HG03354 (cell line): ENCODE measurements at regions not wholly inside any gene's neighbourhood (a gene's known extent, or its start where the extent isn't known, plus 50 kb on each side); places are given as distances from the start of the nearest gene placed in this dataset.
"Not testable (repeated sequence)": the region's sequence is repeated elsewhere in the genome, so short reads cannot be mapped to it uniquely, and the experiment has no call there.

Source experiments
- ATAC-seq: cut with Tn5 transposase; IDR thresholded peaks from one replicate; pipeline ENCODE4 v1.9.1; 2021; ENCODE audit warnings: mild to moderate bottlenecking; ENCODE audit not compliant: unreplicated experiment, poor library complexity, severe bottlenecking

DNA sequence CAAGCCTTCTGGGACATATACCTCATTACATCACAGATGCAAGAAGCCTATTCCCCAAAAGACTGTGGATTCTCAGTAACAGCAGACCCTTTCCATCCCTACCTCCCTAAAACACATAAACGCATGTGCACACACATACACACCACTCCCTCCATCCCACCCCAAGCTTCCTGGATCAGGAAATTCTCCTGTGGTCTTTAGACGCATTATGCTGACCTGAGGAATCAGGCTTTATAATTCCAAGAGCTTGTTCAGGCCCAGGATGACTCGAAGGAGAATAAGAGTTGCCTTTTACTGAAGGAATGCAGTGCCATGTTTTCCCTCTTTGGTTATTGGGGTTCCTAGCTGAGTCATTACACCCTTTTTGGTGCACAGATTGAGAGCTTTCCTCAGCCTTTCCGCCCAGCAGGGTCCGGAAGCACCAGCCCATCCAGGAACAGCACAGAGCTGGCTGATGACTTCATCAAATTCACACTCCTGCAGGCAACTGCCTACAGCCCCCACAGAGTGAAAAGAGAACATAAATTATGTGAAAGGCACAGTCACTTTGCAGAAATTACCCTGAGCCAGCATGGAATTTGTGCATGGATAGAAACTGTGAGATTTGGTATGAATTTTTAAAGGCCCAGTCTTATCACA lies 385.0 kb upstream of the TRPC7 start:
- ATAC-seq = no peak

DNA sequence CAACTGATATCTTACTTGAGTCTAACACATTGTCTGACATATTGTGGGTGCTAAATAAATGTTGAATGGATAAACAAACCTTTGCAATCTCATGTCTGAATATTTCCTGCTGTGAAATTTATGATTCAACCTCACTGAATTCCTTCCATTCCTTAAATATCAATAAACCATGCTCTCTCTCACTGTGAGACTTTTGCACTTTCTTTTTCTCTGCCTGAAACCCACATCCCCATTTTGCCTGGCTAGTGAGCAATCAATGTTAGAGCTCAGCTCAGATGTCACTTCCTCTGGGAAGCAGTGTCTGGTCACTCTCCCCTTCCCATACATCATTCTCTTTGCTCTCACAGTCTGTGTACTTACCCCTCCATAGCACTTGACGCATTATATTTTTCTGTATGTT lies 383.7 kb upstream of the TRPC7 start:
- no peak for ATAC-seq

DNA sequence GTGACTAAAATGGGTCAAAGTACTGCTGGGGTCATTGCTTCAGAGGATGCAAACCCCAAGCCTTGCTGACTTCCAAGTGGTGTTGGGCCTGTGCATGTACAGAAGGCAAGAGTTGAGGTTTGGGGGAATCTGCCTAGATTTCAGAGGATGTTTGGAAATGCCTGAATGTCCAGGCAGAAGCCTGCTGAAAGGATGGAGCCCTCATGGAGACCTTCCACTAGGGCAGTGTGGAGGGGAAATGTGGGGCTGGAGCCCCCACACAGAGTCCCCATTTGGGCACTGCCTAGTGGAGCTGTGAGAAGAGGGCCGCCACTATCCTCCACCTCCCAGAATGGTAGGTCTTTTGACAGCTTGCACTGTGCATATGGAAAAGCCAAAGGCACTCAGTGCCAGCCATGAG lies 377.7 kb upstream of the TRPC7 start:
- ATAC-seq = no peak

DNA sequence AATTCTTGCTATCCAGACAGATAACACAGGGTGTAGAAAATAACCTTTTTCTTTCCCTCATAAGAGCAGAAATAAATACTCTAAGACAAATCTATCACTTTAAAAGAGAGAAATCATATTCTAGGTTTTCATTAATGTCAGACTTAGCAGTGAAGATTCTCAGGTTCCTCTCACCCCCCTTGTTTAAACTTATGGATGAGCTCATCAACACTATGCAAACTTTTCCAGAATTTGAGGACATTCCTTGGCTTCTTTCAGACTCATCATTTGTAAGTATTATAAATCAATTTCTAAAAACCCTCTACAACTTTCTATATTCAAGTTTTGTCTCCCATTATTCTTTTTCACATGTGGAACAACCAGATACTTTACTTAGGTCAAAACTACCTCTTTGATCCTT lies 374.9 kb upstream of the TRPC7 start:
- ATAC-seq = no peak

DNA sequence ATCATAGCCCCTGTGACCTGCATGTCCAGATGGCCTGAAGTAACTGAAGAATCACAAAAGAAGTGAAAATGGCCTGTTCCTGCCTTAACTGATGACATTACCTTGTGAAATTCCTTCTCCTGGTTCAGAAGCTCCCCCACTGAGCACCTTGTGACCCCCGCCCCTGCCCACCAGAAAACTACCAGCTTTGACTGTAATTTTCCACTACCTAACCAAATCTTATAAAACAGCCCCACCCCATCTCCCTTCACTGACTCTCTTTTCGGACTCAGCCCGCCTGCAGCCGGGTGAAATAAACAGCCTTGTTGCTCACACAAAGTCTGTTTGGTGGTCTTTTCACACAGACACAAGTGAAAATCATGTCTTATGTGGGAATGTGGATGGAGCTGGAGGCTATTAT lies 373.9 kb upstream of the TRPC7 start:
- not testable (repeated sequence) for ATAC-seq

DNA sequence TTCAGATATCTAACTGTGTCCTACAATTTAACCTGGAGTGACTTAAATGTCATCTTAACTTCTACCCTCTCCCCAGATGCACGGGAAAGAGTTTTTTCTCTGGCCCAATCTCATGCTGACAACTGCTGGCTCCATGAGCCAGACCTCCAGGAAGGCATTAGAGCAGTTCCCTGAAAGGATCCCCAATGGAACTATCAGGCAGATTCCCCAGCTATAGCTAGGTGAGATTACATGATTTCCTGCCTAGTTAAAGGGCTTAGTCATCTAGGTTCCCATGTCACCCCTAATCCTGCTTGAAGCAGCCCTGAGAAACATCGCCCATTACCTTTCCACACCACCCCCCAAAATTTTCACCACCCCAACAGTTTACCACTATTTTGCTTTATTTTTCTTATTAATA lies 373.5 kb upstream of the TRPC7 start:
- no peak for ATAC-seq

DNA sequence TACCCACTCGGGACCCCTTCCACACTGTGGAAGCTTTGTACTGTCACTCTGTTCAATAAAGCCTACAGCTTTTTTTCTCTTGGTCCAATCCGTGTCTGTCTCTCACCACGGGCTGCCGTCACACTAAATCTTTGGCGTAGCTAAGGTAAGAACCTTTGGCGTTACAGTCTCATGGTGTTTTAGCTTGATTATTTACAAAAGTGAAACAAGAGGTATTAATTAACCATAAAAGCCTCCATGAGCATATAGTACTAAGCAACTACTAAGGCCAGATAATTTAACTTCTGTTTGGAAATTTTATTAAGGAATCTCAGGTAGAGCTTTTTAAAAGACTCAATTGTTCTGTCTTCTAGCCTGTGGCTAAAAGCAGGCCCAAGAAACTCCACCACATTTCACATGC lies 370.7 kb upstream of the TRPC7 start:
- no peak for ATAC-seq

DNA sequence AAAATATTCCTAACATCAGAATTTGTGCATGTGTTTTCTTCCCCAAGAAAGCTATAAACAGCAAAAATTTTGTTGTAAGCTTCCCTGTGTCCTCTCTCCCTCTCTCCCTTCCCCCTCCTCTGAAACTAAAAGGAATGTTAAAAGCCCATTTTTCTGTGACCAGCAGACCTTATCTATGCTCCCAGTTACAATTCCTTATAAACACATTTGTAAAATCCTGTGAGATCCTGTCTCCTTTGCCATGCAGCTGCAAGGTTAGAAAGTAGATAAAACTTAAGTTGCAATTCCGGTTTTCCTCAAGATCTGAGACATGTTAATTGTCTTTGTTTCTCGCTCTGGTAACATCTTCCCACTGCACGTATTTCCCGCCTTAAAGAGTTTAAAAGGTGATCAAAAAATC lies 370.3 kb upstream of the TRPC7 start:
- not testable (repeated sequence) for ATAC-seq

DNA sequence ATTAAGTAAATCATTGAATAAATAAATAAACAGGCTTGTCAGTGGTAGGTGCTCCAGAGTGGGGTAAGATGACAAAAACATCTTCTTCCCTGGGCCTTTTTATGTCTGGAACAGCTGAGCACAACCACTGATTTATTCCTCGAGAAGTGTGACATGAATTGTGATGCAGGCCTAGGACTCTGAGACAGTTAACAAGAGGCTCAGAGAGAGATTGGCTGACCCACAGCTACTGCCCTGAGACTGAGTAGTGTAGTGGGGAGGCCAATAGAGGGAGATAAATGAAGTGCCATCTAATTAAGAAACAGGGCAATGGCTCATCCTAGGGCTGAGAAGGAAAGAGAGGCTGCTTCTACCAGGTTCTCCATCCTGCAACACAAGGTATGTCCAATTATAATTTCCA lies 369.3 kb upstream of the TRPC7 start:
- no peak for ATAC-seq

DNA sequence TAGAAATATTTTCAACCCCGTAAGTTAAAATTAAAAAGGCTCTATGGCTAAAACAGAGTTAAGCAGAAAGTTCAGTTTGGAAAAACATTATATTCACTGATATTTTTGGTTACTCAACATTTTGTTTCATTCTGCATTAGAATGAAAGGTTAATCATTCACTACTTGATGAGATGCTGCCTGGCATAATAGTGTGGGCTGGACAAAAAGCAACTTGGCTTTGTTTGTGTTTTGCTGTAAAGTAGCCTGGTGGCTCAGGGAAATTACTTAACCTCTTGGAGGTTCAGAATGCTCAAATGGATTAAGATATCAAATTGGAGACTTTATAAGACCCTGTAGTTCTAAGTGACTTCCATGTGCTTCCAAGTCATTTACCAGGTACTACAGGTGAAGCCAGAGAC lies 367.4 kb upstream of the TRPC7 start:
- ATAC-seq = no peak

DNA sequence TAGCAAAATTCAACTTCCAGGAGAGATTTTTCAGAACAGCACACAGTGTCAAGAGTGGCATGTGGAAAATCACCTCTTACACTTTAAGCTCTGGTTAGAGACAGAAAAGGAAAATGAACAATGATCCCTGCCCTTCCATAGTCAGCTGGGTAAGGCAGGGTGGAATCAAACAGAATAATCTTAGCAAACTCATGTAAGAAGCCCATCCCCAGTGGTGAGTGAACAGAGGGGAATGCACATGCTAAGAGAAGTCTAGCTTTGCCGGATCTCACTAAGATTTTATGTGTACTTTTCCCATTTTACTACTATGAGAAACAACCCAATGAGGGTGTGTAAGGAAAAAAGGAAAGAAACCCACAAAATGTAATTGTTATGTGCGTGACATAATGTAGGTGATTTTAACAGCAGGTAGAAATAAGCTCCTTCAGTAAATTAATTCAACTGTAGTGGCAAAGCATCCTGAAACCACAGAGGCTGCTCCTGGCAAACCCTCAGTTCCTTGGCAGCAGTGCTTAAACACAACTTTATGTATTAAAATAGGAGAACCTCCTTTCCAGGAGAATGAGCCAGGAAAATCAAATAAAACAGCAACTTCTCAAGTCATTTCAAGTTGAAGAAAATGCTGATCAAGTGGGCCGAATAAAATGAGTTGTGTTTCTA lies 366.0 kb upstream of the TRPC7 start:
- no peak for ATAC-seq

DNA sequence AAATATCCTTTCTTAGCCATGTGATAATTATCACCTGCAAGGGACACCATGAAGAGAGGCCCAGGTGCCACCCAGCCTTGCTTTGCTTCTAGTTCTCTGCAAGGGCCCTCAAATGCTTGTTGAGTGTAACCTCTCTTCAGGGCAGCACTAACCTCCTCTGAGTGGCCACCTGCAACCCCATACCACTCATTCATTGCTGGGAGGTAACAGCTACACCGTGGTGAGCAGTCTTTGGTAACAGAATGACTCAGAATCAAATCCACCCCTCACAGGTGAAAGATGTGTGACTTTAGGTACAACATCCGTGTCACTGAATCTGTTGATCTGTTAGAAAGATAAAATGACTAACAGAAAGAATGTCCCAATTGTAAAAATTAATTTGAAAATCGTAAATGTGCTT lies 365.1 kb upstream of the TRPC7 start:
- ATAC-seq = no peak

DNA sequence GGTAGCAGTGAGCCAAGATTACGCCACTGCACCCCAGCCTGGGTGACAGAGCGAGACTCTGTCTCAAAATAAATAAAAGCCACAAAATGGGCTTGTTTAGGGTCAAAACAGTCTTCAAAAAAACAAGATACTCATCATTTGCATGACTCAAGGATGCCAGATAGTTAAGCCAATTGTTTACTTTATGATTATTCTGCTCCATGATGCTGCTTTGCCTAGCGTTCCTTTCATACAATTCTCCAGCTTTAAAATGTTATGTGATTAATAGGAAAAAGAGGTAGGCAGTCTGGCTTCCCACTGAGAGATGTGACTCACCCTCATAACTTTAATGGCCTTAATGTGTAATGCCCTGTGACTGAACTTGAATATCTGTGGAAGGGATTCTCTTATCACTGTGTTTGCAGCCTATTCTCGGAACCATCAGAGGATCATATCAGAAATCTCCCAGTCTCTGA lies 364.6 kb upstream of the TRPC7 start:
- no peak for ATAC-seq

DNA sequence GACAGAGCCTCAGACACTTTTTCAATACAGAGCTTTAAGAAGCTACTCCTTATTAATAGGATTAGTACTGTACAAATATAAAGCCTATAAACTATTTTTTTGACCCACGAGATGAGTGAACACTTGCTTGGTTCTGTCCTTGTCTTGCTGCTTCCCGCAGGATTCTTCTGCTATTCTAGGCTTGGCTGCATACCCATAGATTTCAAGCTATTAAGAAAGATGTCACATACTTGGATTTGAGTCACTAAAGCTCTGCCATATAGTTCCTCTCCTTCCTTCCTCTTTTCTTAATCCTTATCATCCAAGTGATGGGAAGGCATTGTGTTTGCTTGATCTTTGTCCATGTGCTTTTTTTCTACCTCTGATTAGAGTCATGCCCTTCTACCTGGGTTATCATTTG lies 361.2 kb upstream of the TRPC7 start:
- no peak for ATAC-seq

DNA sequence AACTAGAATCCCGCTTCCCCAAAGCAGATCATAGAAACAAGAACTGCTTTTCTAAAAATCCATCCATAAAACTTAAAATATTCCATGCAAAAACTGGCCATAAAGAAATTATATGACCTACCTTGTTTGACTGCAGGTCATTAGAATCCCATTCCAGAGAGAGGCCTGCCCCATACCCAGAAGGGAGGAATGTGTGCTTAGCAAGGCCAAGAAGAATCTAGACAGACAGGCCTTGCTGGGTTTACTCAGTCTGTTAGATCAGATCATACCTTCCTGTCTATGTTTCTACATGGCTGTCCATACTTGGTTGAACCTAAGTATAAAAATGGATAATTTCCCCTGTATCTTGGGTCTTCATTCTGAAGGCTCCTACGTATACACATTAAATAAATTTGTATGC lies 358.8 kb upstream of the TRPC7 start:
- ATAC-seq = no peak

DNA sequence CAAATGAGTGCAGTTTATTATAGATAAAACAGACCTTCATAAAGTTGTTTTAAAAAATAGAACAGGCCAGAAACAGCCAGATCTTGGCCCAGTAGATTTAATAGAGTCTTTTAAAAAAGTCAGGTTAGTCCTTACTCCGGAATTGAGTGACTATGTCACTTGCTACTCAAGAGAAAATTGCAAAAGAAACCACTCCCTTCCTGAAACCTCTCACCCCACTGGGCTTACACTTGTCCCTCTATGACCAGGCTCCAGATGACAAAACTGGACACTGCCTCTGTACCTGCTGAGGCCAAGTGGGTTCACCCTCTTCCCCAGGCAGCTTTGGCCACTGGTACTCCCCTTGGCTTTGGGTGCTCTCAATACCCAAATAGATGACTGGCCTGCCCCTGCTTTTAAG lies 357.2 kb upstream of the TRPC7 start:
- no peak for ATAC-seq

DNA sequence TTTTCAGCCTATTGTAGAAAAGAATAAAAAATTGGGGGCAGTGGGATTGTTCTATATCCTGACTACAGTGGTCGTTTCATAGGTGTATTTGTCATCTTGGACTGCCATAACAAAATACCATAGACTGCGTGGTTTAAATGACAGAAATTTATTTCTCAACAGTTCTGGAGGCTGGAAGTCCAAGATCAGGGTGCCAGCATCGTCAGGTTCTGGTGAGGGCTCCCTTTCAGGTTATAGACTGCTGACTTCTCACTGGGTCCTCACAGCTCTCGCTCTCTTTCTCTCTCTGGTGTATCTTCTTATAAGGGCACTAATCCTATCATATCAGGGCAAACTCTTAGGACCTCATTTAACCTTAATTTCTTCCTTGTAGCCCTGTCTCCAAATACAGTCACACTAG lies 356.7 kb upstream of the TRPC7 start:
- ATAC-seq = no peak

DNA sequence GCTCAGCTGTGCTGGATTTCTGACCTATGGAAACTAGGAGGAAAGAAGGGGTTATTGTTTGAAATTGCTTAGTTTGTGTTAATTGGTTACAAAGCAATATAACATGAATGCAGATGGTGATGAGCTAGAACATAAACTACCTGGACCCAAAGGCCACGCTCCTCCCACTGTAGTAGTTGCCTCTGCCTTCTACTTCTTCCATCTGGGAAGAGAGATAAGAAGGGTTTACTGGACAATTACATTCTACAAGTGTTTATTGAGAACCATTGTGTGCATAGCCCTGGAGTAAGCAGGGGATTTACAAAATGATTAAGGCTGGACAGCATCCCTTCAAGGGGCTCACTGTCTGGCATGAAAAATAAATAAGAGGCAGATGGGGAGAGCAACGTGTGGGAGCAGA lies 355.3 kb upstream of the TRPC7 start:
- ATAC-seq = no peak

DNA sequence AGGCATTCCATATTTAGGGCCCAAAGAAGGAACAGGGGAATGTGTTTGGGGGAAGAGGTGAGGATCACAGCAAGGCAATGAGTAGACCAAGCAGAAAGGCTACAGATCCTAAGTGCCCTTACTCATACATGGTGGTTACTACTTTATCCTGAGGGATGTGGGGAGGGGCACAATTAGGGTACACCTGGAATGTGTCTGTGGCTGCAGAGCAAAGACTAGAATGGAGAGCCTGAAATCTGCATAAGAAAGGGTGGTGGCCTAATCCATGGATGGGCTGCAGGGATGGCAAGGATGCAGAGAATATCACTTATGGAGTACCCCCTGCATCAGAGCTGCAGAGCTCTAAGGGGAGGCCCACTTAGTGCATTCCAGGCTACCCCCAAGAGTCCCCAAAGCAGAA lies 352.6 kb upstream of the TRPC7 start:
- no peak for ATAC-seq

DNA sequence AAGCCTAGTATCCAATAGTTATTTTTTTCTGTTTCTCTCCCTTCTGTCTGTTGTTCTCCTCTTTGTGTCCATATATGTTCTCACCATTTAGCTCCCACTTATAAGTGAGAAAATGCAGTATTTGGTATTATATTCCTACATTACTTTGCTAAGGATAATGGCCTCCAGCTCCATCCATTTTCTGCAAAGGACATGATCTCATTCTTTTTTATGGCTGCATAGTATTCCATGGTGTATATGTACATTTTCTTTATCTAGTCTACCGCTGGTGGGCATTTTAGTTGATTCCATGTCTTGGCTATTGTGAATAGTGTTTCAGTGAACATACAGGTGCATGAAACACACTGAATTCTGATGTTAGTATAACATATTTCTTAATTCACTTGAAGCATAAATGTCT lies 348.9 kb upstream of the TRPC7 start:
- no peak for ATAC-seq

DNA sequence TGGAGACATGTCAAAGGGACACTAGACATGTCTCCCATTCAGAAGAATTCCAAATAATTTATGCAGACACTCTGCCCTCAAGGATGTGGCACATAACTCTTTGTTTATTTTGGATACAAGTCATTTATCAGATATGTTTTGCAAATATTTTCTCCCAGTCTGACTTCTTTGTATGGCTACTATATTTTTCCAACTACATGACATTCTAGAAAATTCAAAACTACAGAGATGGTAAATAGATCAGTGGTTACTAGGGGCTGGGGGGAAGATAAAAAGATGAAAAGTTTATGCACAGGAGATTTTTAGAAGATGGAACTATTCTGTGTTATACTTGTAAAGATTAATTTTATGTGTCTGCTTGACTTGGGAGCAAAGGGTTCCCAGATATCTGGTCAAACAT lies 347.3 kb upstream of the TRPC7 start:
- ATAC-seq = no peak

DNA sequence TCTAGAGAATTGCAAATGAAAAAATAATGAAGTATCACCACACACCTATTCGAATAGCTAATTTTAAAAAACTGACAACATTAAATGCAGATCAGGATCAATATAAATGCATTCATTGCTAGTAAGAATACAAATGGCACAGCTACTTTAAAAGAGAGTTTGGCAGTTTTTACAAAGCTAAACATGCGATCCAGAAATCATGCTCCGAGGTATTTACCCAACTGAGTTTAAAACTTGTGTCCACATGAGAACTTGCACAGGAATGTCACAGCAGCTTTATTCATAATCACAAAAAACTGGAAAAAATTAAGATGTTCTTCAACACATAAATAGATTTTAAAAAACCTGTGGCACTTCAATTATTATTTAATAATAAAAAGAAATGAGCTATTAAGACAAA lies 345.5 kb upstream of the TRPC7 start:
- ATAC-seq = no peak
